HUES6 (cell line): ENCODE measurements at regions not wholly inside any gene's neighbourhood (a gene's known extent, or its start where the extent isn't known, plus 50 kb on each side); places are given as distances from the start of the nearest gene placed in this dataset.
"Not testable (repeated sequence)": the region's sequence is repeated elsewhere in the genome, so short reads cannot be mapped to it uniquely, and the experiment has no call there.

Experiments used
- H3K27ac ChIP-seq: 2 replicates; pipeline ENCODE4 v1.7.0; 2013; ENCODE audit warnings: low read depth, mild to moderate bottlenecking, low read length, inconsistent platforms
- H3K27me3 ChIP-seq: 2 replicates; pipeline ENCODE4 v1.6.1; 2013; ENCODE audit warnings: low read length; ENCODE audit not compliant: control insufficient read depth, insufficient read depth
- H3K36me3 ChIP-seq: 2 replicates; pipeline ENCODE4 v1.6.1; 2013; ENCODE audit warnings: low read length; ENCODE audit not compliant: control insufficient read depth, insufficient read depth
- H3K4me1 ChIP-seq: 2 replicates; pipeline ENCODE4 v1.6.1; 2013; ENCODE audit warnings: low read length; ENCODE audit not compliant: control insufficient read depth, insufficient read depth
- H3K4me3 ChIP-seq: 2 replicates; pipeline ENCODE4 v1.5.1; 2013; ENCODE audit warnings: low read depth, low read length
- H3K9ac ChIP-seq: one replicate; pipeline ENCODE4 v1.6.1; 2013; ENCODE audit warnings: mild to moderate bottlenecking, low read length
- H3K9me3 ChIP-seq: 2 replicates; pipeline ENCODE4 v1.6.1; 2013; ENCODE audit warnings: low read depth, low read length; ENCODE audit not compliant: control insufficient read depth, insufficient read depth

DNA sequence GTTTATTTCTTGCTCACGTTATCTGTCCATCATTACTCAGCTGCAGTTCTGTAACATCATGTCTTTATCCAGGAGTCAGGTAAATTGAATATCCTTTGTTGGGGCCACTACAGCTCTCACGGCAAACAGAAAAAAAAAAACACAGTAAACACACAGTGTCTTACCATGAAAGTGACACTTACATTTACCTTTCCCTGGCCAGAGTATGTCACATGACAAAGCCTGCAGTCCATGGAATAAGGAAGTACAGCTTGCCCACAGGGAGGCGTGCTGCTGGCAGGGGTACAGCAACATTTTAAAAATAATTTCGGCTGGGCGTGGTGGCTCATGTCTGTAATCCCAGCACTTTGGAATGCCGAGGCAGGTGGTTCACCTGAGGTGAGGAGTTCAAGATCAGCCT lies 85.7 kb upstream of the HS3ST4 start:
- H3K9ac ChIP-seq = no peak overlapping the region
- peaks cover 26% of the 10 kb centered on the region for H3K4me1 ChIP-seq
- H3K4me3 ChIP-seq = no peak overlapping the region
- H3K27ac ChIP-seq = no peak overlapping the region
- 0 out of 2 replicates have a peak, but pooled peaks cover 3% of the 10 kb centered on the region for H3K9me3 ChIP-seq
- no peaks in the 10 kb centered on the region for H3K36me3 ChIP-seq
- no peaks in the 10 kb centered on the region for H3K27me3 ChIP-seq

DNA sequence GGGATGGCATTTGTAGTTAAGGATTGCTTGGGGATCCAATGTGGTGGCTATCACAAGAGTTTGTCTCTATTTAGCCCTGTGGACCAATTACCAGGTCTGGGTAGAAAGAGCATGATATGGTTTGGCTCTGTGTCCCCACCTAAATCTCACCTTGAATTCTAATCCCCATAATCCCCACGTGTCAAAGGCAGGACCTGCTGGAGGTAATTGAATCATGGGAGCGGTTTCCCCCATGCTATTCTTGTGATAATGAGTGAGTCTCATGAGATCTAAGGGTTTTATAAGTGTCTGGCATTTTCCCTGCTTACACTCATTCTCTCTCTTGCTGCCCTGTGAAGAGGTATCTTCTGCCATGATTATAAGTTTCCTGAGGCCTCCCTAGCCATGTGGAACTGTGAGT lies 86.4 kb upstream of the HS3ST4 start:
- no peak overlapping the region for H3K4me3 ChIP-seq
- H3K27ac ChIP-seq = no peak overlapping the region
- H3K9ac ChIP-seq = no peak overlapping the region
- H3K36me3 ChIP-seq = no peaks in the 10 kb centered on the region
- H3K9me3 ChIP-seq = peaks cover 6% of the 10 kb centered on the region; the same call in 1 of the 2 replicates
- H3K27me3 ChIP-seq = no peaks in the 10 kb centered on the region
- H3K4me1 ChIP-seq = peaks cover 26% of the 10 kb centered on the region

DNA sequence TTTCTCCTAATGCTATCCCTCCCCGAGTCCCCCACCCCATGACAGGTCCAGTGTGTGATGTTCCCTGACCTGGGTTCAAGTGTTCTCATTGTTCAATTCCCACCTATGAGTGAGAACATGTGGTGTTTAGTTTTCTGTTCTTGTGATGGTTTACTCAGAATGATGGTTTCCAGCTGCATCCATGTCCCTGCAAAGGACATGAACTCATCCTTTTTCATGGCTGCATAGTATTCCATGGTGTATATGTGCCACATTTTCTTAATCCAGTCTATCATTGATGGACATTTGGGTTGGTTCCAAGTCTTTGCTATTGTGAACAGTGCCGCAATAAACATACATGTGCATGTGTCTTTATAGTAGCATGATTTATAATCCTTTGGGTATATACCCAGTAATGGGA lies 90.5 kb upstream of the HS3ST4 start:
- Histone ChIP-seq H3K9me3 (peaks cover 14% of the 10 kb centered on the region), H3K4me1 (peaks cover 13% of the 10 kb centered on the region; the same call in 1 of the 2 replicates)
- not testable (repeated sequence) for H3K4me3 ChIP-seq, H3K36me3 ChIP-seq, H3K27me3 ChIP-seq, H3K9ac ChIP-seq, H3K27ac ChIP-seq

GRCh38 chr16:25596194-25596593 lies 95.6 kb upstream of the HS3ST4 start:
- no peaks in the 10 kb centered on the region for H3K4me1 ChIP-seq
- H3K9ac ChIP-seq = no peak overlapping the region
- no peaks in the 10 kb centered on the region for H3K36me3 ChIP-seq
- H3K4me3 ChIP-seq = no peak overlapping the region
- no peaks in the 10 kb centered on the region for H3K27me3 ChIP-seq
- no peak overlapping the region for H3K27ac ChIP-seq
- peaks cover 11% of the 10 kb centered on the region for H3K9me3 ChIP-seq

- Histone ChIP-seq H3K27ac (no peak overlapping the region), H3K9ac (no peak overlapping the region), H3K9me3 (no peaks in the 10 kb centered on the region), H3K4me3 (no peak overlapping the region), H3K36me3 (no peaks in the 10 kb centered on the region), H3K4me1 (no peaks in the 10 kb centered on the region), H3K27me3 (no peaks in the 10 kb centered on the region)
Measured at GRCh38 chr16:25593260-25593659, 98.5 kb upstream of the HS3ST4 start.

GRCh38 chr16:25587783-25588182 lies 104.0 kb upstream of the HS3ST4 start:
- no peak overlapping the region for H3K9ac ChIP-seq
- no peak overlapping the region for H3K4me3 ChIP-seq
- no peak overlapping the region for H3K27ac ChIP-seq
- H3K4me1 ChIP-seq = no peaks in the 10 kb centered on the region
- H3K9me3 ChIP-seq = peaks cover 8% of the 10 kb centered on the region; the same call in 1 of the 2 replicates
- no peaks in the 10 kb centered on the region for H3K36me3 ChIP-seq
- no peaks in the 10 kb centered on the region for H3K27me3 ChIP-seq

- Histone ChIP-seq H3K36me3 (no peaks in the 10 kb centered on the region), H3K9ac (no peak overlapping the region), H3K27me3 (no peaks in the 10 kb centered on the region)
Measured at GRCh38 chr16:25586826-25587225, 104.9 kb upstream of the HS3ST4 start.

GRCh38 chr16:25585526-25585925 lies 106.2 kb upstream of the HS3ST4 start:
- Histone ChIP-seq H3K27me3 (no peaks in the 10 kb centered on the region), H3K4me1 (no peaks in the 10 kb centered on the region), H3K9me3 (peaks cover 8% of the 10 kb centered on the region; the same call in 1 of the 2 replicates), H3K4me3 (no peak overlapping the region), H3K27ac (no peak overlapping the region), H3K9ac (no peak overlapping the region), H3K36me3 (no peaks in the 10 kb centered on the region)

More at GRCh38 chr16:25586826-25587225, 104.9 kb upstream of the HS3ST4 start:
- Histone ChIP-seq H3K27ac (no peak overlapping the region), H3K4me1 (no peaks in the 10 kb centered on the region), H3K9me3 (peaks cover 8% of the 10 kb centered on the region; the same call in 1 of the 2 replicates), H3K4me3 (no peak overlapping the region)

DNA sequence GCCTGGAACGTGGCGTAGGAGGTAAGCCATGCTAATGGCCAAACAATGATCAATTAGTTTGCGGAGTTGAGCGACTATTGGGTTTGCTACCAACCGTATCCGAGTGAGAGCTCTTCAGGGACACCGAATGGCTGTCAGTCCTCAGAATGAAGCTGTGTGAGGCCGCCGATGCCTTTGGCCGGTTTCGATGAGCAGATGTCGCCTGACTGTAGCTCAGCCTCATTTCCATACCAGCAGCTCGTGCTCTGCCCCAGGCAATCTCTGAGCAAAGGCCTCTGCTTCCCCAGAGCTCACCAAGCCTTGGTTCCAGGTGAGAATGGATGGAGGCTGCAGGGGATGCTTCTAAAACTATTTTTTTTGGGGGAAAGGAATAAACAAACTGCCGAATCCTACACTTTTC lies 111.7 kb upstream of the HS3ST4 start:
- H3K27ac ChIP-seq = no peak overlapping the region
- no peaks in the 10 kb centered on the region for H3K27me3 ChIP-seq
- H3K4me1 ChIP-seq = peaks cover 7% of the 10 kb centered on the region
- H3K4me3 ChIP-seq = no peak overlapping the region
- H3K9ac ChIP-seq = no peak overlapping the region
- peaks cover 23% of the 10 kb centered on the region; the same call in 1 of the 2 replicates for H3K9me3 ChIP-seq
- no peaks in the 10 kb centered on the region for H3K36me3 ChIP-seq

GRCh38 chr16:25575363-25575762 lies 116.4 kb upstream of the HS3ST4 start:
- H3K9me3 ChIP-seq = peaks cover 15% of the 10 kb centered on the region; the same call in 1 of the 2 replicates
- no peak overlapping the region for H3K9ac ChIP-seq
- H3K27me3 ChIP-seq = no peaks in the 10 kb centered on the region
- H3K4me3 ChIP-seq = no peak overlapping the region
- peaks cover 8% of the 10 kb centered on the region for H3K4me1 ChIP-seq
- H3K27ac ChIP-seq = no peak overlapping the region
- no peaks in the 10 kb centered on the region for H3K36me3 ChIP-seq

DNA sequence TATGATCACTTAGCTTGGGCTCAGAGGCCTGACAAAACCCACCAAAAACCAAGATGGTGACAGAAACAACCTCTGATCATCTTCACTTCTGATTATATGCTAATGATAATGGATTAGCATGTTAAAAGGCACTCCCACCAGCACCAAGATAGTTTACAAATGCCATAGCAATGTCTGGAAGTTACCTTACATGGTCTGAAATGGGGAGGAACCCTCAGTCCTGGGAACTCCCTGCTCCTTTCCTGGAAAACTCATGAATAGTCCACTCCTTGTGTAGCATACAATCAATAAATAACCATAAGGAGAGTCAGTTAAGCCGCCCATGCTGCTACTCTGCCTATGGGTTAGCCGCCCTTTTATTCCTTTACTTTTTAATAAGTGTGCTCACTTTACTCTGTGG lies 120.0 kb upstream of the HS3ST4 start:
- peaks cover 17% of the 10 kb centered on the region; the same call in 1 of the 2 replicates for H3K9me3 ChIP-seq
- H3K4me3 ChIP-seq = no peak overlapping the region

GRCh38 chr16:25570131-25570530 lies 121.6 kb upstream of the HS3ST4 start:
- Histone ChIP-seq H3K9me3 (peaks cover 10% of the 10 kb centered on the region; the same call in 1 of the 2 replicates), H3K4me1 (peaks cover 1% of the 10 kb centered on the region; the same call in 1 of the 2 replicates), H3K9ac (no peak overlapping the region), H3K27me3 (no peaks in the 10 kb centered on the region), H3K36me3 (no peaks in the 10 kb centered on the region), H3K27ac (no peak overlapping the region), H3K4me3 (no peak overlapping the region)

More for the DNA sequence above, 120.0 kb upstream of the HS3ST4 start:
- H3K4me1 ChIP-seq = peaks cover 4% of the 10 kb centered on the region; the same call in 1 of the 2 replicates
- H3K27ac ChIP-seq = no peak overlapping the region
- no peaks in the 10 kb centered on the region for H3K27me3 ChIP-seq
- no peaks in the 10 kb centered on the region for H3K36me3 ChIP-seq
- no peak overlapping the region for H3K9ac ChIP-seq
